Keratinocyte (primary cell): ENCODE measurements at regions not wholly inside any gene's neighbourhood (a gene's known extent, or its start where the extent isn't known, plus 50 kb on each side); places are given as distances from the start of the nearest gene placed in this dataset.

ENCODE experiments used
- DNase-seq: peaks from one replicate; pipeline ENCODE4 v3.0.0-alpha.2; 2011; ENCODE audit warnings: low read depth, missing footprints, low spot score
- FAIRE-seq: peaks from 2 replicates; lab custom pipeline; 2011; peaks lifted over from hg19 to GRCh38; lab: Jason Lieb, UNC
- H2AFZ ChIP-seq: 2 replicates; pipeline ENCODE4 v1.6.0; 2012; ENCODE audit warnings: low read length, control low read depth, inconsistent platforms; ENCODE audit not compliant: control insufficient read depth
- H3K27ac ChIP-seq: 2 replicates; pipeline ENCODE4 v1.5.1; 2011; ENCODE audit warnings: low read length; ENCODE audit not compliant: control insufficient read depth, insufficient read depth
- H3K27me3 ChIP-seq: 3 replicates; pipeline ENCODE4 v1.6.0; 2011; ENCODE audit warnings: low read length; ENCODE audit not compliant: control insufficient read depth, insufficient read depth; ENCODE audit errors: extremely low read depth
- H3K36me3 ChIP-seq, 2 experiments: 2 replicates in 1 of 2; 3 replicates in 1 of 2; pipeline ENCODE4 v1.5.1; 2011; ENCODE audit warnings: low read length in 2 of 2, mild to moderate bottlenecking in 1 of 2; ENCODE audit not compliant: control insufficient read depth in 2 of 2, insufficient read depth in 2 of 2; ENCODE audit errors: extremely low read depth in 1 of 2
- H3K4me1 ChIP-seq: 3 replicates; pipeline ENCODE4 v1.5.1; 2011; ENCODE audit warnings: low read length; ENCODE audit not compliant: control insufficient read depth, insufficient read depth; ENCODE audit errors: extremely low read depth
- H3K4me2 ChIP-seq: 3 replicates; pipeline ENCODE4 v1.6.0; 2011; ENCODE audit warnings: low read depth, low read length; ENCODE audit not compliant: control insufficient read depth, insufficient read depth; ENCODE audit errors: extremely low read depth
- H3K4me3 ChIP-seq, 3 experiments: fragments of 200-600 bp in 1 of 3; sonication (generic) in 1 of 3; 2 replicates in 2 of 3; 3 replicates in 1 of 3; pipeline ENCODE4 v1.5.1; 2011 to 2016; ENCODE audit warnings: low read length in 3 of 3, mild to moderate bottlenecking in 3 of 3, control low read depth in 2 of 3, inconsistent platforms in 1 of 3, low read depth in 1 of 3, mixed read lengths in 1 of 3, mixed run types in 1 of 3, moderate library complexity in 1 of 3; ENCODE audit not compliant: control insufficient read depth in 2 of 3, insufficient read depth in 2 of 3; ENCODE audit errors: extremely low read depth in 1 of 3
- H3K79me2 ChIP-seq: 2 replicates; pipeline ENCODE4 v1.6.0; 2012; ENCODE audit warnings: low read length; ENCODE audit not compliant: control insufficient read depth, insufficient read depth
- H3K9ac ChIP-seq: 3 replicates; pipeline ENCODE4 v1.6.0; 2011; ENCODE audit warnings: low read length; ENCODE audit not compliant: control insufficient read depth, insufficient read depth; ENCODE audit errors: extremely low read depth
- H3K9me1 ChIP-seq: 3 replicates; pipeline ENCODE4 v1.6.0; 2011; ENCODE audit warnings: low read length; ENCODE audit not compliant: control insufficient read depth, insufficient read depth; ENCODE audit errors: extremely low read depth
- H3K9me3 ChIP-seq: 2 replicates; pipeline ENCODE4 v1.5.1; 2012; ENCODE audit warnings: low read depth, low read length; ENCODE audit not compliant: control insufficient read depth
- H4K20me1 ChIP-seq: 3 replicates; pipeline ENCODE4 v1.6.0; 2011; ENCODE audit warnings: low read length; ENCODE audit not compliant: control insufficient read depth, insufficient read depth; ENCODE audit errors: extremely low read depth
- EZH2 ChIP-seq: IDR thresholded peaks from one replicate; pipeline ENCODE4 v1.6.1; 2012; ENCODE audit warnings: inconsistent platforms, mild to moderate bottlenecking, low read length, moderate library complexity
- dilution Hi-C: fragments of 300-500 bp; cut with MboI; formaldehyde crosslinking; loops from one replicate; pipeline ENCODE4 v1.7.0; 2020; ENCODE audit warnings: low sequenced_read_pairs; ENCODE audit not compliant: extremely low pct_ligation_motif_present
- TF ChIP-seq, protein P1 (sequence below), 3 experiments: IDR thresholded peaks in 1 of 3; conservative IDR thresholded peaks in 1 of 3; optimal IDR thresholded peaks in 1 of 3; 2 replicates in 2 of 3; 3 replicates in 1 of 3; pipeline versions ENCODE3 to v1.5.1; 2011; ENCODE audit warnings: low read length in 3 of 3, mild to moderate bottlenecking in 3 of 3, moderate library complexity in 2 of 3, control low read depth in 1 of 3, inconsistent platforms in 1 of 3; ENCODE audit not compliant: insufficient read depth in 2 of 3; ENCODE audit errors: extremely low read depth in 1 of 3

DNA sequence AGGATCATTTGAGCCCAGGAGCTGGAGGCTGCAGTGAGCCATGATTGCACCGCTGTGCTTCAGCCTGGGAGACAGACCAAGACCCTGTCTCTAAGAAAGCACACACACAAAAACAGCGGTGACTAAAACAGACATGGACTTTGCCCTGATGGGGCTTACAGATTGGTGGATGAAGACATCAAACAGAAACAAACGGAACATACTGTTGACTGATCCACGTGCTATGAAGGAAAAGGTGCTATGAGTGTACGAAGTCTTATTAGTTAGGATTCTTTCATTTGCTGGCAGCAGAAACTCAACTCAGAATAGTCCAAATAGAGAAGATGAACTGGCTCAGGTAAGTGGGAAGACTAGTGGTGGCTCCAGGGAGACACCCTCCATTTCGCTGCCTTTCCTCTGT, 309.8 kb upstream of the N4BP1 start:
- TF ChIP-seq EZH2 = no peak
- Histone ChIP-seq H3K9ac (no peak overlapping the region), H2AFZ (no peak overlapping the region), H4K20me1 (no peaks in the 10 kb centered on the region), H3K4me1 (peaks cover 13% of the 10 kb centered on the region), H3K4me3 (no peak overlapping the region), H3K27me3 (no peaks in the 10 kb centered on the region), H3K36me3 (no peaks in the 10 kb centered on the region), H3K9me3 (no peaks in the 10 kb centered on the region), H3K27ac (no peak overlapping the region), H3K9me1 (no peaks in the 10 kb centered on the region), H3K79me2 (no peaks in the 10 kb centered on the region), H3K4me2 (no peak overlapping the region)
- FAIRE-seq (no peak), DNase-seq (no peak)
- dilution Hi-C loops = no loop called here

- Histone ChIP-seq H3K4me2 (peak overlapping the region; percentile 59), H3K27me3 (no peaks in the 10 kb centered on the region), H3K9me3 (no peaks in the 10 kb centered on the region), H3K9me1 (no peaks in the 10 kb centered on the region), H3K9ac (no peak overlapping the region), H3K4me1 (peaks cover 13% of the 10 kb centered on the region), H3K36me3 (no peaks in the 10 kb centered on the region), H2AFZ (peak overlapping the region; percentile 8), H3K79me2 (no peaks in the 10 kb centered on the region), H4K20me1 (no peaks in the 10 kb centered on the region), H3K27ac (peak overlapping the region; percentile 55), H3K4me3 (peak overlapping the region in 2 of 3 experiments; percentile 2 to 16)
- DNase-seq (peak; percentile 54), FAIRE-seq (peak; percentile 84)
- dilution Hi-C loops = no loop called here
- TF ChIP-seq, protein P1, sequence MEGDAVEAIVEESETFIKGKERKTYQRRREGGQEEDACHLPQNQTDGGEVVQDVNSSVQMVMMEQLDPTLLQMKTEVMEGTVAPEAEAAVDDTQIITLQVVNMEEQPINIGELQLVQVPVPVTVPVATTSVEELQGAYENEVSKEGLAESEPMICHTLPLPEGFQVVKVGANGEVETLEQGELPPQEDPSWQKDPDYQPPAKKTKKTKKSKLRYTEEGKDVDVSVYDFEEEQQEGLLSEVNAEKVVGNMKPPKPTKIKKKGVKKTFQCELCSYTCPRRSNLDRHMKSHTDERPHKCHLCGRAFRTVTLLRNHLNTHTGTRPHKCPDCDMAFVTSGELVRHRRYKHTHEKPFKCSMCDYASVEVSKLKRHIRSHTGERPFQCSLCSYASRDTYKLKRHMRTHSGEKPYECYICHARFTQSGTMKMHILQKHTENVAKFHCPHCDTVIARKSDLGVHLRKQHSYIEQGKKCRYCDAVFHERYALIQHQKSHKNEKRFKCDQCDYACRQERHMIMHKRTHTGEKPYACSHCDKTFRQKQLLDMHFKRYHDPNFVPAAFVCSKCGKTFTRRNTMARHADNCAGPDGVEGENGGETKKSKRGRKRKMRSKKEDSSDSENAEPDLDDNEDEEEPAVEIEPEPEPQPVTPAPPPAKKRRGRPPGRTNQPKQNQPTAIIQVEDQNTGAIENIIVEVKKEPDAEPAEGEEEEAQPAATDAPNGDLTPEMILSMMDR (optimal IDR thresholded peaks at IDR 0.05 in 1 of 3, IDR thresholded peaks at IDR 0.05 in 1 of 3, conservative IDR thresholded peaks at IDR 0.05 in 1 of 3; ENCODE audit: extremely low read depth in 1 of 3, insufficient read depth in 2 of 3, low read length in 3 of 3) = peak in 1 of 3 experiments; percentile 10
- TF ChIP-seq EZH2 = no peak
Measured at GRCh38 chr16:48918520-48919258, 308.7 kb upstream of the N4BP1 start.
